GM12874 (cell line): ENCODE measurements at regions not wholly inside any gene's neighbourhood (a gene's known extent, or its start where the extent isn't known, plus 50 kb on each side); places are given as distances from the start of the nearest gene placed in this dataset.

ENCODE experiments used
- TF ChIP-seq, protein P1 (sequence below): IDR thresholded peaks from 2 replicates; pipeline ENCODE4 v1.5.1; 2011; ENCODE audit warnings: low read depth, mild to moderate bottlenecking, control low read depth, low read length, moderate library complexity; ENCODE audit not compliant: insufficient read depth

GRCh38 chr3:88362428-88362827, 212.7 kb downstream of the C3orf38 start:
- TF ChIP-seq, protein P1, sequence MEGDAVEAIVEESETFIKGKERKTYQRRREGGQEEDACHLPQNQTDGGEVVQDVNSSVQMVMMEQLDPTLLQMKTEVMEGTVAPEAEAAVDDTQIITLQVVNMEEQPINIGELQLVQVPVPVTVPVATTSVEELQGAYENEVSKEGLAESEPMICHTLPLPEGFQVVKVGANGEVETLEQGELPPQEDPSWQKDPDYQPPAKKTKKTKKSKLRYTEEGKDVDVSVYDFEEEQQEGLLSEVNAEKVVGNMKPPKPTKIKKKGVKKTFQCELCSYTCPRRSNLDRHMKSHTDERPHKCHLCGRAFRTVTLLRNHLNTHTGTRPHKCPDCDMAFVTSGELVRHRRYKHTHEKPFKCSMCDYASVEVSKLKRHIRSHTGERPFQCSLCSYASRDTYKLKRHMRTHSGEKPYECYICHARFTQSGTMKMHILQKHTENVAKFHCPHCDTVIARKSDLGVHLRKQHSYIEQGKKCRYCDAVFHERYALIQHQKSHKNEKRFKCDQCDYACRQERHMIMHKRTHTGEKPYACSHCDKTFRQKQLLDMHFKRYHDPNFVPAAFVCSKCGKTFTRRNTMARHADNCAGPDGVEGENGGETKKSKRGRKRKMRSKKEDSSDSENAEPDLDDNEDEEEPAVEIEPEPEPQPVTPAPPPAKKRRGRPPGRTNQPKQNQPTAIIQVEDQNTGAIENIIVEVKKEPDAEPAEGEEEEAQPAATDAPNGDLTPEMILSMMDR = no peak

DNA sequence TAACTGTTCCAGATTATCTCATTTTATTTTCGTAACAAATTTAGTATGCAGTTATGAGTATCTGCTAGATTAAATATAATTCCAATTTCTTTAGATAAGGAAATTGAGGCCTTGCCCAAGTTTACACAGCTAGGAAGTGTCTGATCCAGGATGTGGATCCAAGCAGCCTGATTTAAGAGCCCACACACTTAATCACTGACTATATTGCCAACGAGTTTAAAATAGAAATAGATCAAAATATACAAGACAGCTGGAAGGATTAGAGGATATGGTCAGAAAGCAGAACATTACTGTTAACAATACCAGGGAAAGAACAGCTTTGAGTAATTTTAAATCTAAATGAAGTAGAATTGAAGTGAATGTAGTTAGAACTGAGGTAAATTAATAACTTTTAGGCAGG, 215.2 kb downstream of the C3orf38 start:
- TF ChIP-seq, protein P1 = no peak

- TF ChIP-seq, protein P1 = no peak
Observed at GRCh38 chr3:88369337-88369736, 219.6 kb downstream of the C3orf38 start.

DNA sequence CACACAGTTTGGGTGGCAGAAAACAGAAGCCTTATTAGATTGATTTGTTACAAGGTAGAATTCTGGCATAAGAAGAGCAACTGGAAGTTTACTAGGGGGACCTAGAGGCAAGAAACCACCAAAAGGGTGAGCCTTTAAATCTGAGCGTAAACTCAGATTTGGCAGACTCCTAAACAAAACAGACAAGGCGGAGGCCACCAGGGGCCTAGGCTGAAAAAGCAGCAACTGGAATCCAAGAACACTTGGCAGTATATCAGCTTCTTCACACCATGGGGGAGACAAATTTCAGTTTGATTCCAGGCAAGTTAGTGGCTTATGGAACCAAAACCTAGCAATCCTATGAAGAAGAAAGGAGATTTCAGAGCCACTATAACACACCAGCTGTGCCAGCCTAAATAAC, 220.0 kb downstream of the C3orf38 start:
- TF ChIP-seq, protein P1 = no peak

DNA sequence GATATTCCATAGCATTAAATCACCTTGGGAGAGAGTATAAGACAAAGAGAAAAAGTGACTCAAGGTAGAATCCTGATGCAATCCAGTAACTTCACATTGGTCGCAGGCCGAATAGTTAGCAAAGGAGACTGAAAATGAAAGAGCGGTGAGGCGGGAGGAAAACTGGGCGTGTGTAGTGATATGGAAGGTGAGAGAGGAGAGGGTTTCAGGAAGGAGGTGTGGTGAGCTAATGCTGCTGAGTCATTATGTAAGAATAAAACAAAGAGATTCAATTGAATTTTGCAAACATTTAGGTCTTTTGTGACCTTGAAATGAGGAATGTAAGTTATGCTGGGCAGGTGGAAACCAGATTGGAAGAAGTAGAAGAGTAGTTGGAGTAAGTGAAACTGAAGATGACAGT, 235.3 kb downstream of the C3orf38 start:
- TF ChIP-seq, protein P1 = no peak

GRCh38 chr3:88398581-88398980, 248.8 kb downstream of the C3orf38 start:
- TF ChIP-seq, protein P1 = no peak

GRCh38 chr3:88403319-88403718, 253.6 kb downstream of the C3orf38 start:
- TF ChIP-seq, protein P1 = no peak

DNA sequence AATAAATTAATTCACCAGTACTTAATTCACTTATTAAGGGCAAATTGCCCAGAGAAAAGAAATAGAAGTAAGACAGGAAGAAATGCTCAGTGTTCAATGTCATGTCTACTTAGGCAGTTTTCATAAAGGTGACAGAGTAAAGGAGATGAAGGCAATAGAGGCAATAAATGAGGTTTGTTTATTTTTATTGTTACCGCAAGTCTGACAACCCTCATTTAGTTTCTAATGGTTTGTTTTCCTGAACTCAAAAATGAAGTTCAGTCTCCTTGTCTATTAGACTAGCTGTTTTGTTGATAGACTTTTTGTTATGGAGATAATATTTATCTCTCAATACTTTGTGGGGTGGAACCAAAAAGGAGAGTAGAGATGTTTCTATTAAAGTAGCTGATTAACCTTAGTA, 258.3 kb downstream of the C3orf38 start:
- TF ChIP-seq, protein P1 = no peak
